Parathyroid adenoma (tissue), 2 donors: ENCODE measurements at regions not wholly inside any gene's neighbourhood (a gene's known extent, or its start where the extent isn't known, plus 50 kb on each side); places are given as distances from the start of the nearest gene placed in this dataset.

Experiments used
- H2AFZ ChIP-seq: fragments of 300-600 bp; sonication (generic); one replicate; pipeline ENCODE4 v1.7.0; 2017; ENCODE audit warnings: antibody characterized with exemption, mild to moderate bottlenecking
- H3K27ac ChIP-seq: fragments of 300-600 bp; sonication (generic); one replicate; pipeline ENCODE4 v1.7.0; 2017
- H3K27me3 ChIP-seq: fragments of 300-600 bp; sonication (generic); one replicate; pipeline ENCODE4 v1.7.0; 2017; ENCODE audit warnings: low read length; ENCODE audit not compliant: control insufficient read depth, insufficient read depth
- H3K36me3 ChIP-seq: fragments of 300-600 bp; sonication (generic); one replicate; pipeline ENCODE4 v1.7.0; 2017; ENCODE audit warnings: low read length; ENCODE audit not compliant: control insufficient read depth, insufficient read depth
- H3K4me1 ChIP-seq: fragments of 300-600 bp; sonication (generic); one replicate; pipeline ENCODE4 v1.7.0; 2017; ENCODE audit warnings: control low read depth
- H3K4me2 ChIP-seq: fragments of 300-600 bp; sonication (generic); one replicate; pipeline ENCODE4 v1.7.0; 2017; ENCODE audit warnings: low read length
- H3K4me3 ChIP-seq: fragments of 300-600 bp; sonication (generic); one replicate; pipeline ENCODE4 v1.7.0; 2017; ENCODE audit warnings: low read depth, low read length
- H3K79me2 ChIP-seq: fragments of 300-600 bp; sonication (generic); one replicate; pipeline ENCODE4 v1.7.0; 2017; ENCODE audit warnings: control low read depth
- H3K9ac ChIP-seq: fragments of 300-600 bp; sonication (generic); one replicate; pipeline ENCODE4 v1.7.0; 2017; ENCODE audit warnings: mild to moderate bottlenecking
- H3K9me3 ChIP-seq: fragments of 300-600 bp; sonication (generic); one replicate; pipeline ENCODE4 v1.7.0; 2017; ENCODE audit warnings: low read length; ENCODE audit not compliant: control insufficient read depth
- CTCF ChIP-seq: fragments of 300-600 bp; sonication (generic); IDR thresholded peaks from one replicate; pipeline ENCODE4 v1.7.0; 2017; ENCODE audit warnings: antibody characterized with exemption, mild to moderate bottlenecking
- donor health status: primary hyperparathyroidism.

GRCh38 chr2:190786404-190787166 is 94.0 kb upstream of the GLS start:
- peak overlapping the region; percentile 80 for H3K27ac ChIP-seq
- H3K4me2 ChIP-seq, result peak overlapping the region; percentile 40
- no peaks in the 10 kb centered on the region for H3K27me3 ChIP-seq
- no peak overlapping the region for H2AFZ ChIP-seq
- H3K9me3 ChIP-seq, result peaks cover 5% of the 10 kb centered on the region
- no peaks in the 10 kb centered on the region for H3K36me3 ChIP-seq
- no peaks in the 10 kb centered on the region for H3K79me2 ChIP-seq
- H3K9ac ChIP-seq, result no peak overlapping the region
- H3K4me1 ChIP-seq, result peaks cover 55% of the 10 kb centered on the region
- H3K4me3 ChIP-seq, result peak overlapping the region; percentile 37
- no peak for TF ChIP-seq CTCF

DNA sequence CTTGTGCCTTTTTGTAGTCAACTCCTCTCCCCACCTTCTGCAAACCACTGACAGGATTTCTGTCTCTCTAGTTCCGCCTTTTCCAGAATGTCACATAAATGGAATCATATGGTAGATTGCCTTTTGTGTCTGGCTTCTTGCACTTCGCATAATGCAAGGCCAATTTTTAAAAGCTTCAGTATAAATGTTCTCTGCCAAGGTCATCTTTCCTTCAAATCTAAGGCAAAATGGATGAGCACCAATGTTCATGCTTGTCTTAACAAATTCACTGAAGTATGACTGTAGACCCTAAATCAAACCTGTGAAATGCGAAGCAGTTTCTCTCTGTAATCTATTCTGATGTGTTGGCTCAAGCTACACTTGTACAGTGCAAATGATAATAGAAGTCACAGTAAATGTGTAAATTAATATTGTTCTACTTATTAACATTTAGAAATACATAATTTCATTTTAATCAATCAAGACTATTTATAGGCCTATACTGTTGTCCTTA is 92.8 kb upstream of the GLS start:
- no peak for TF ChIP-seq CTCF
- peaks cover 5% of the 10 kb centered on the region for H3K9me3 ChIP-seq
- H3K4me2 ChIP-seq, result no peak overlapping the region

GRCh38 chr2:190789074-190790004 is 91.3 kb upstream of the GLS start:
- Histone ChIP-seq H3K79me2 (no peaks in the 10 kb centered on the region), H3K4me3 (no peak overlapping the region), H3K9me3 (no peaks in the 10 kb centered on the region), H3K9ac (no peak overlapping the region), H3K27ac (peak overlapping the region; percentile 80), H3K27me3 (no peaks in the 10 kb centered on the region), H3K36me3 (no peaks in the 10 kb centered on the region), H2AFZ (peak overlapping the region; percentile 4), H3K4me2 (no peak overlapping the region), H3K4me1 (peaks cover 53% of the 10 kb centered on the region)
- no peak for TF ChIP-seq CTCF

More for the DNA sequence above, 92.8 kb upstream of the GLS start:
- Histone ChIP-seq H3K27me3 (no peaks in the 10 kb centered on the region), H3K9ac (no peak overlapping the region), H3K4me1 (peaks cover 56% of the 10 kb centered on the region), H3K4me3 (no peak overlapping the region), H3K27ac (peak overlapping the region; percentile 80), H3K36me3 (no peaks in the 10 kb centered on the region), H2AFZ (no peak overlapping the region), H3K79me2 (no peaks in the 10 kb centered on the region)

GRCh38 chr2:190791347-190791975 is 89.2 kb upstream of the GLS start:
- H3K9me3 ChIP-seq, result no peaks in the 10 kb centered on the region
- no peaks in the 10 kb centered on the region for H3K27me3 ChIP-seq
- H3K36me3 ChIP-seq, result no peaks in the 10 kb centered on the region
- H3K4me3 ChIP-seq, result peak overlapping the region; percentile 13
- peak overlapping the region; percentile 46 for H3K4me2 ChIP-seq
- peak overlapping the region; percentile 2 for H2AFZ ChIP-seq
- peaks cover 50% of the 10 kb centered on the region for H3K4me1 ChIP-seq
- no peak for TF ChIP-seq CTCF
- no peaks in the 10 kb centered on the region for H3K79me2 ChIP-seq
- peak overlapping the region; percentile 74 for H3K27ac ChIP-seq
- no peak overlapping the region for H3K9ac ChIP-seq
